Retinal pigment epithelial cell (primary cell): ENCODE measurements at regions not wholly inside any gene's neighbourhood (a gene's known extent, or its start where the extent isn't known, plus 50 kb on each side); places are given as distances from the start of the nearest gene placed in this dataset.

Source experiments
- DNase-seq: peaks from one replicate; pipeline ENCODE4 v3.0.0-alpha.2; 2010; ENCODE audit warnings: low read depth
- H3K4me3 ChIP-seq: 2 replicates; pipeline ENCODE4 v1.5.1; 2011; ENCODE audit warnings: mild to moderate bottlenecking, low read length, control low read depth, moderate library complexity
- TF ChIP-seq, protein P1 (sequence below): conservative IDR thresholded peaks from 2 replicates; pipeline ENCODE4 v1.5.1; 2011; ENCODE audit warnings: low read depth, low read length, control low read depth, inconsistent platforms

DNA sequence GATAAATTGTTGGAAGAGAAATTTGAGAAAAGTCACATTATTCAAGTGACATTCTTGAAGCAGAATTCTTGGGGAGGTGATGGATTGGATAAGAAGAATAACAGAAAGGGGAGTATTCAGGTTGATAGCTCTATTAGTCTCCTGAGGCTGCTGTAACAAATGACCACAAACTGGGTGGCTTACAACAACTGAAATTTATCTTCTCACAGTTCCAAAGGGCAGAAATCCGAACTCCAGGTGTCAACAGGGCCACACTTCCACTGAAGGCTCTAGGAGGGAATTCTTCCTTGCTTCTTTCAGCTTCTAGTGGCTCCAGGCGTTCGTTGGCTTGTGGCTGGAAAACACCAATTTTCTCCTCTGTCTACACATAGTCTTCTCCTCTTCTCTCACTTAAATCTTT lies 99.8 kb downstream of the TES start:
- DNase-seq = no peak
- no peak overlapping the region for H3K4me3 ChIP-seq
- TF ChIP-seq, protein P1, sequence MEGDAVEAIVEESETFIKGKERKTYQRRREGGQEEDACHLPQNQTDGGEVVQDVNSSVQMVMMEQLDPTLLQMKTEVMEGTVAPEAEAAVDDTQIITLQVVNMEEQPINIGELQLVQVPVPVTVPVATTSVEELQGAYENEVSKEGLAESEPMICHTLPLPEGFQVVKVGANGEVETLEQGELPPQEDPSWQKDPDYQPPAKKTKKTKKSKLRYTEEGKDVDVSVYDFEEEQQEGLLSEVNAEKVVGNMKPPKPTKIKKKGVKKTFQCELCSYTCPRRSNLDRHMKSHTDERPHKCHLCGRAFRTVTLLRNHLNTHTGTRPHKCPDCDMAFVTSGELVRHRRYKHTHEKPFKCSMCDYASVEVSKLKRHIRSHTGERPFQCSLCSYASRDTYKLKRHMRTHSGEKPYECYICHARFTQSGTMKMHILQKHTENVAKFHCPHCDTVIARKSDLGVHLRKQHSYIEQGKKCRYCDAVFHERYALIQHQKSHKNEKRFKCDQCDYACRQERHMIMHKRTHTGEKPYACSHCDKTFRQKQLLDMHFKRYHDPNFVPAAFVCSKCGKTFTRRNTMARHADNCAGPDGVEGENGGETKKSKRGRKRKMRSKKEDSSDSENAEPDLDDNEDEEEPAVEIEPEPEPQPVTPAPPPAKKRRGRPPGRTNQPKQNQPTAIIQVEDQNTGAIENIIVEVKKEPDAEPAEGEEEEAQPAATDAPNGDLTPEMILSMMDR = no peak

DNA sequence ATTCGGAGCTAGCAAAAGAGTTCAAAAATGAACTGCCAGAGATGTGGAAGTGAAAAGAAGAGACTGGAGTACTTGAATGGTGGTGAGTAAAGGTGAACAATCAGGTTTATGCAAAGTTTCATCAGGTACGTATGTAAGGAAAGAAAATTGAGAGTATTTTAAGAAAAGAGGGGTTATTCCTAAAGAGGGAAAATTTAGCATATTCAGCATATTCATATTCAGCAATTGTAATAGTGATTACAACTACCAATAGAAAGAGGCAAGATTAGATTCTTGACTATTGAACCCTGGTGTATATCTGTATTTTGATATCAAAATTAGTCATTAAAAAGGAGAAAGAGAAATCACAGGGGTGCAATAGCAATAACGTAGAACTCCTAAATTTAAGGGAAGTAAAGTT lies 100.9 kb downstream of the TES start:
- no peak for DNase-seq
- TF ChIP-seq, protein P1 = no peak
- H3K4me3 ChIP-seq = no peak overlapping the region

DNA sequence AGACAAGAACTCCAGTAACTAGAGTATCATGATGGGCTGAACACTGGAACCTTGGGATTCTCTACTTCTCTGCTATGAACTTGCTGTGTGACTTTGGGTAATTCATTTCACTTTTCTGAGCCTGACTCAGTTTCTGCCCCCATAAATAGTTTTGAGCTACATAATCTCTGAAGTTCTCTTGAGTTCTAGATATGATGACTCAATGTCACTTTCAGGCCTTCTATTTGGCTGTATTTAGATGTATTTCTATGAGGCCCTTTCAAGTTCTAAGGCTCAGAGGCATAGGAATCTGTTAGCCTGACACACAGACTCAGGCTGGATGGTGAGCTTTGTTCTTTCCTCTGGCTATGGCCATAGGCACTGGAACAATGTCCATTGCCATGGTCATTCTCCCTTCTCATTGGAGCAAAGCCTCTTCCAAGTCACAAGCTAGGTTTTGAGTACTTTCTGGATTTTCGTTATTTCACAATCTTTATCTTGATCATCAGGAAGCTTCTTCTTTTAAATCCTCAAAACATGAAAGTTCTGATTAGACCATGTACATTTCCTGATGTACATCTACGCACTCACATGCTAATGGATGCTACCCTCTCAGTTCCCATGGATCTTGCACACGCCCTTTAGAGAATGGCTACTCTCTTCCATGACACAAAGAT lies 101.6 kb downstream of the TES start:
- H3K4me3 ChIP-seq = no peak overlapping the region
- TF ChIP-seq, protein P1 = no peak
- no peak for DNase-seq

DNA sequence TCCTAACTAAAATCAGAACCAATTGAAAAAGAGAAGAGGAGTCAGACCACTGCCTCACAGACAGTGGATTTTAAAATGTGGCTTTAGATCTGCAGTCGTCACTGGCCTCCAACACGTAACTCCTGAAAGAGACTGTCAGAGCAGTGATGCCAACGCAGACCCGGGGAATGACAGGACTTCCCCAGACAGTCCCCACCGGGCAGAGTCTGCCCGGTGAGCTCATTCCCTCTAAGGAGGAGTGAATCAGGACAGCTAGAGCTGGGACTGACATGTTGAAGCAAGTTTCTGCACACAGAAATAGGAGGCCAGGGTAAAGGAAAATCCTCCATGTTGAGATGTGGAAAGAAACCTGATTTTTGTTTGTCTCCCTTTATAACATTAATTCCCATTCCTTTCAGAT lies 105.0 kb downstream of the TES start:
- DNase-seq = no peak
- TF ChIP-seq, protein P1 = no peak
- no peak overlapping the region for H3K4me3 ChIP-seq

DNA sequence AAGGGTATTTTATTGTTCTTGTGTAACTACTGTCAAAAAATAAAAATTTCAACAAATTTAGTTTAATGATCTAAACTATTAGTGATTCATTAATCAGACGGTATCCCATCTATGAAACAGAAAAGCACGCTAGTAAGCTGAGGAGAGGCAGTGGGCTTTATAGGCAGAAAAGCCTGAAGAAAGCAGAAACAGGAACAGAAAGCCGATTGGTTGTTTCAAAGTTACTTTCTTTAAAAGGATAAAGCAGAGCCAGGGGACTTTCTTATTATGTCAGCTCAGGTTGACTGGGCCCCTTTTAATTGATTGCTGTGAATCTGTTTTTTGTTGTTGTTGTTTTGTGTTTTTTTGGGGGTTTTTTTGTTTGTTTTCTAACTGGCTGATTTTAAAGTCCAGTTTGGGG lies 105.5 kb downstream of the TES start:
- TF ChIP-seq, protein P1 = no peak
- no peak overlapping the region for H3K4me3 ChIP-seq
- DNase-seq = no peak

DNA sequence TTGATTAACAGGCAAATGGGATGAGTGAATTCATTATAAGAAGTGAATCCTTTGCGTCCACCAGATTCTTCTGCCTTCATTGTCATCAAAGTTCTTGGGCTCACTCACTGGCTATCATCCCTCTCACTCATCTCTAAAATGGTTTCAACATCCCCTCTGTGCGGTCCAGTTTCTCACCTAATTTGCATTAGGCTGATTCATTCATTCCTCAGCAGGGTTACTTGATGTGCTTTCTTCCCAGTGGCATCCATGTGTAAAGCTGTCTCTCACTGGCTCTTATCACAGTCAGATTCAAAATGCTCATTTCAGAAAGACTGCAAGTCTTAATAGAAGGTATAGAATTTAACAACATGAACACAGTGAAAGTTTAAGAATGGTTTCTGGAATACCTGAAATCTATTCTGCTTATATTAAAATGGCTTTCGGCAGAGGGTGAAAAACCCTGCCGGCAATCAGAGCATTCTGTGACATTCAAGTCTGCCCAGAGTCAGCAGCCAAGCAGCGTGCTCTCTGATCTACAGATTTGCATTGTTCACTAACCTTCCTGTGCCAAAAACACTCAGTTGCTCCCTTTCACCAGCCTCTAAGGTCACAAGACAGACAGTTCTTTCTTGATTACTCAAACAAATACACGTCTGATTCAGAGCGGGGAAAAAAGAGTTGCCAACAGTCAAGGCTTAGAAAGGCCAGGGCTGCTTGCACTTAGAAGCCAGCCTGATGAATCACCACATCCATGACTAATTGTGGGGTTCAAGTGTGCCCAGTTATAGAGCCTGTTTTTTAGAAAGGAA lies 106.7 kb downstream of the TES start:
- peak overlapping the region; percentile 5 for H3K4me3 ChIP-seq
- TF ChIP-seq, protein P1 = no peak
- peak; percentile 99 for DNase-seq

DNA sequence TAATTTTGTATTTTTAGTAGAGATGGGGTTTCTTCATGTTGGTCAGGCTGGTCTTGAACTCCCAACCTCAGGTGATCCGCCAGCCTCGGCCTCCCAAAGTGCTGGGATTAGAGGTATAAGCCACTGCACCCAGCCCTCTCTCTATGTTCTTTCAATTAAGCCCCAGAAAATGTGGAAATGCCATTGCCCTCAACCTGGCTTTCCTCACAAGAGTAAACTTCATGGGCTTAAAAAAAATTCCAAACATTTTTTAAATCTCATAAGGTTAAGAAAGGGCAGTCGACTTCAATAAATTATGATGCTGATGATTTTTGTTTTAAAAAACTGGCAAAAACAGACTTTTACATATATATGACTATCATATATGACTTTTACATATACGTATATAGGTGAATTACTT lies 107.6 kb downstream of the TES start:
- H3K4me3 ChIP-seq = no peak overlapping the region
- TF ChIP-seq, protein P1 = no peak
- peak; percentile 83 for DNase-seq
